OCI-LY1 (cell line): ENCODE measurements at regions not wholly inside any gene's neighbourhood (a gene's known extent, or its start where the extent isn't known, plus 50 kb on each side); places are given as distances from the start of the nearest gene placed in this dataset.

Source experiments
- H2AFZ ChIP-seq: fragments of 200-600 bp; sonication (generic), shearing (Covaris generic); 2 replicates; pipeline ENCODE4 v1.6.0; 2014; ENCODE audit warnings: antibody characterized with exemption, mild to moderate bottlenecking, low read length
- H3F3A ChIP-seq: fragments of 200-600 bp; sonication (generic), shearing (Covaris generic); 2 replicates; pipeline ENCODE4 v1.6.0; 2014; ENCODE audit warnings: mild to moderate bottlenecking, antibody characterized with exemption, low read length, moderate library complexity; ENCODE audit not compliant: insufficient read depth
- H3K27ac ChIP-seq: fragments of 200-600 bp; sonication (generic); 2 replicates; pipeline ENCODE4 v1.5.1; 2014; ENCODE audit warnings: low read length, mixed run types, mild to moderate bottlenecking, low read depth; ENCODE audit not compliant: poor library complexity, severe bottlenecking
- H3K27me3 ChIP-seq: fragments of 200-600 bp; sonication (generic); 2 replicates; pipeline ENCODE4 v1.6.0; 2014; ENCODE audit warnings: antibody characterized with exemption, mild to moderate bottlenecking, low read length, moderate library complexity; ENCODE audit not compliant: insufficient read depth
- H3K36me3 ChIP-seq: fragments of 200-600 bp; sonication (generic); 2 replicates; pipeline ENCODE4 v1.6.1; 2014; ENCODE audit warnings: mild to moderate bottlenecking, antibody characterized with exemption, low read length, moderate library complexity, mixed read lengths; ENCODE audit not compliant: insufficient read depth
- H3K4me1 ChIP-seq: fragments of 200-600 bp; sonication (generic); 2 replicates; pipeline ENCODE4 v1.5.1; 2014; ENCODE audit warnings: mild to moderate bottlenecking, low read length, moderate library complexity; ENCODE audit not compliant: insufficient read depth, severe bottlenecking
- H3K4me2 ChIP-seq: fragments of 200-600 bp; sonication (generic), shearing (Covaris generic); 2 replicates; pipeline ENCODE4 v1.6.1; 2014; ENCODE audit warnings: low read length
- H3K4me3 ChIP-seq: fragments of 200-600 bp; sonication (generic); 2 replicates; pipeline ENCODE4 v1.5.1; 2014; ENCODE audit warnings: low read length, low read depth, mild to moderate bottlenecking, mixed read lengths; ENCODE audit not compliant: poor library complexity, severe bottlenecking
- H3K79me2 ChIP-seq: fragments of 200-600 bp; shearing (Covaris generic); 2 replicates; pipeline ENCODE4 v1.6.1; 2016; ENCODE audit warnings: mixed run types, low read length, mixed read lengths; ENCODE audit not compliant: insufficient read depth
- H3K9ac ChIP-seq: fragments of 200-600 bp; sonication (generic), shearing (Covaris generic); 2 replicates; pipeline ENCODE4 v1.6.1; 2014; ENCODE audit warnings: mild to moderate bottlenecking, low read length, mixed read lengths
- H3K9me2 ChIP-seq: fragments of 200-600 bp; sonication (generic), shearing (Covaris generic); 2 replicates; pipeline ENCODE4 v1.6.1; 2014; ENCODE audit warnings: low read depth, mild to moderate bottlenecking, low read length, mixed read lengths
- H3K9me3 ChIP-seq: fragments of 200-600 bp; shearing (Covaris generic); 2 replicates; pipeline ENCODE4 v1.6.1; 2014; ENCODE audit warnings: low read length, mixed read lengths
- H4K20me1 ChIP-seq: fragments of 200-600 bp; sonication (generic), shearing (Covaris generic); 2 replicates; pipeline ENCODE4 v1.6.0; 2016; ENCODE audit warnings: mild to moderate bottlenecking, low read length; ENCODE audit not compliant: insufficient read depth
- CTCF ChIP-seq: fragments of 200-600 bp; sonication (generic), shearing (Covaris generic); IDR thresholded peaks from 2 replicates; pipeline ENCODE4 v1.5.1; 2017; ENCODE audit warnings: mild to moderate bottlenecking, antibody characterized with exemption, low read length, moderate library complexity, mixed read lengths
- EZH2 ChIP-seq: fragments of 200-600 bp; sonication (generic), shearing (Covaris generic); IDR thresholded peaks from 2 replicates; pipeline ENCODE4 v1.8.0; 2017; ENCODE audit warnings: borderline replicate concordance, mixed run types, mild to moderate bottlenecking, antibody characterized with exemption, low read length, moderate library complexity, mixed read lengths

GRCh38 chr20:60246751-60247150, 288.5 kb downstream of the CDH26 start:
- Histone ChIP-seq H3K4me1 (no peaks in the 10 kb centered on the region), H3K9me2 (no peaks in the 10 kb centered on the region), H2AFZ (no peak overlapping the region), H3K79me2 (no peaks in the 10 kb centered on the region), H3K36me3 (no peaks in the 10 kb centered on the region), H3K27ac (no peak overlapping the region), H3K4me2 (no peak overlapping the region), H4K20me1 (no peaks in the 10 kb centered on the region), H3K4me3 (no peak overlapping the region), H3K27me3 (no peaks in the 10 kb centered on the region), H3F3A (no peaks in the 10 kb centered on the region), H3K9ac (no peak overlapping the region), H3K9me3 (no peaks in the 10 kb centered on the region)
- TF ChIP-seq EZH2 (no peak), CTCF (no peak)

GRCh38 chr20:60249436-60249835, 291.2 kb downstream of the CDH26 start:
- Histone ChIP-seq H3K4me2 (no peak overlapping the region), H3F3A (no peaks in the 10 kb centered on the region)

GRCh38 chr20:60250251-60250650, 292.0 kb downstream of the CDH26 start:
- H3K4me2 ChIP-seq = no peak overlapping the region
- H3K4me1 ChIP-seq = no peaks in the 10 kb centered on the region
- no peaks in the 10 kb centered on the region for H3K36me3 ChIP-seq
- H3K27ac ChIP-seq = no peak overlapping the region
- H3K9me2 ChIP-seq = no peaks in the 10 kb centered on the region
- H3F3A ChIP-seq = no peaks in the 10 kb centered on the region
- no peak overlapping the region for H3K4me3 ChIP-seq
- no peaks in the 10 kb centered on the region for H3K27me3 ChIP-seq
- TF ChIP-seq CTCF (no peak), EZH2 (no peak)
- H3K79me2 ChIP-seq = no peaks in the 10 kb centered on the region
- H3K9ac ChIP-seq = no peak overlapping the region
- no peak overlapping the region for H2AFZ ChIP-seq
- no peaks in the 10 kb centered on the region for H4K20me1 ChIP-seq
- H3K9me3 ChIP-seq = no peaks in the 10 kb centered on the region

More at GRCh38 chr20:60249436-60249835, 291.2 kb downstream of the CDH26 start:
- H3K36me3 ChIP-seq = no peaks in the 10 kb centered on the region
- H3K79me2 ChIP-seq = no peaks in the 10 kb centered on the region
- no peaks in the 10 kb centered on the region for H4K20me1 ChIP-seq
- H2AFZ ChIP-seq = no peak overlapping the region
- H3K9me3 ChIP-seq = no peaks in the 10 kb centered on the region
- no peak overlapping the region for H3K27ac ChIP-seq
- H3K9me2 ChIP-seq = no peaks in the 10 kb centered on the region
- no peak overlapping the region for H3K4me3 ChIP-seq
- H3K4me1 ChIP-seq = no peaks in the 10 kb centered on the region
- TF ChIP-seq CTCF (no peak), EZH2 (no peak)
- H3K9ac ChIP-seq = no peak overlapping the region
- H3K27me3 ChIP-seq = no peaks in the 10 kb centered on the region
